HEK293 (cell line): ENCODE measurements at regions not wholly inside any gene's neighbourhood (a gene's known extent, or its start where the extent isn't known, plus 50 kb on each side); places are given as distances from the start of the nearest gene placed in this dataset.

Source experiments
- CTCF ChIP-seq: fragments of 450-650 bp; formaldehyde crosslinking; IDR thresholded peaks from 2 replicates; pipeline ENCODE4 v1.5.1; 2016; ENCODE audit warnings: missing biosample characterization, missing genetic modification characterization
- ZNF23 ChIP-seq: fragments of 450-650 bp; formaldehyde crosslinking; IDR thresholded peaks from 2 replicates; pipeline ENCODE4 v1.5.1; 2016; ENCODE audit warnings: missing biosample characterization, missing genetic modification characterization, borderline replicate concordance
- ZNF416 ChIP-seq: fragments of 450-650 bp; formaldehyde crosslinking; IDR thresholded peaks from 2 replicates; pipeline ENCODE4 v1.5.1; 2016; ENCODE audit warnings: missing biosample characterization, missing genetic modification characterization
- ZNF449 ChIP-seq: fragments of 450-650 bp; formaldehyde crosslinking; IDR thresholded peaks from 2 replicates; pipeline ENCODE4 v1.5.1; 2017; ENCODE audit warnings: missing biosample characterization, mild to moderate bottlenecking, missing genetic modification characterization, moderate library complexity

GRCh38 chr16:64629622-64630021 lies 492.2 kb downstream of the CDH11 start:
- TF ChIP-seq CTCF (tag by site-specific recombination) (no peak), ZNF416 (tag by site-specific recombination) (no peak), ZNF23 (no peak), ZNF449 (no peak)
